Esophagus squamous epithelium (tissue), 4 donors: ENCODE measurements at regions not wholly inside any gene's neighbourhood (a gene's known extent, or its start where the extent isn't known, plus 50 kb on each side); places are given as distances from the start of the nearest gene placed in this dataset.

Source experiments
- CTCF ChIP-seq, 6 experiments: fragments of 450-650 bp in 4 of 6; fragments of 200-600 bp in 2 of 6; sonication (generic) in 2 of 6; IDR thresholded peaks; one replicate each; pipeline ENCODE4 v1.5.1; 2016 to 2019; ENCODE audit warnings: antibody characterized with exemption in 6 of 6, mild to moderate bottlenecking in 4 of 6, moderate library complexity in 4 of 6
- POLR2A ChIP-seq, 4 donors: fragments of 450-650 bp; IDR thresholded peaks; one replicate each; pipeline ENCODE4 v1.6.1; 2017; ENCODE audit warnings: antibody characterized with exemption in 4 of 4, mild to moderate bottlenecking in 4 of 4, moderate library complexity in 3 of 4

- no peak for TF ChIP-seq CTCF (IDR thresholded peaks at IDR 0.05)
- no peak for TF ChIP-seq POLR2A (IDR thresholded peaks at IDR 0.05)
These were observed 108.3 kb downstream of the SLITRK1 start for GRCh38 chr13:83773961-83774360.
